Progenitor cell of endocrine pancreas (in vitro differentiated cells): ENCODE measurements at regions not wholly inside any gene's neighbourhood (a gene's known extent, or its start where the extent isn't known, plus 50 kb on each side); places are given as distances from the start of the nearest gene placed in this dataset.

Experiments used
- DNase-seq: peaks from one replicate; pipeline ENCODE4 v3.0.0; 2021; ENCODE audit warnings: low spot score; ENCODE audit not compliant: unreplicated experiment
- H3K27ac Mint-ChIP-seq: 2 replicates; pipeline ENCODE4 v1.8.0; 2021; ENCODE audit warnings: mild to moderate bottlenecking, moderate library complexity, mixed read lengths
- H3K27me3 Mint-ChIP-seq: 2 replicates; pipeline ENCODE4 v1.8.0; 2021; ENCODE audit warnings: mixed read lengths
- H3K36me3 Mint-ChIP-seq: 2 replicates; pipeline ENCODE4 v1.8.0; 2022; ENCODE audit warnings: mixed read lengths; ENCODE audit not compliant: insufficient read depth
- H3K4me1 Mint-ChIP-seq: 2 replicates; pipeline ENCODE4 v1.8.0; 2021; ENCODE audit warnings: low read depth, mixed read lengths
- H3K4me3 Mint-ChIP-seq: 2 replicates; pipeline ENCODE4 v1.8.0; 2021; ENCODE audit warnings: low read depth, mild to moderate bottlenecking, moderate library complexity, mixed read lengths
- H3K9me3 Mint-ChIP-seq: 2 replicates; pipeline ENCODE4 v1.8.0; 2021; ENCODE audit warnings: low read depth, mixed read lengths
- CTCF ChIP-seq: fragments of 200-600 bp; sonication (generic); IDR thresholded peaks from one replicate; pipeline ENCODE4 v1.5.0; 2021; ENCODE audit warnings: antibody characterized with exemption, mild to moderate bottlenecking; ENCODE audit not compliant: unreplicated experiment

- no peak for DNase-seq
- no peak for TF ChIP-seq CTCF
- Mint-ChIP-seq H3K36me3 (no peaks in the 10 kb centered on the region), H3K27ac (no peak overlapping the region), H3K9me3 (no peaks in the 10 kb centered on the region), H3K4me3 (no peak overlapping the region), H3K27me3 (no peaks in the 10 kb centered on the region), H3K4me1 (no peaks in the 10 kb centered on the region)
Observed at GRCh38 chr1:95388031-95388430, 154.0 kb downstream of the RWDD3 start.

- Mint-ChIP-seq H3K4me3 (no peak overlapping the region), H3K36me3 (no peaks in the 10 kb centered on the region), H3K27ac (no peak overlapping the region), H3K4me1 (peaks cover 1% of the 10 kb centered on the region), H3K9me3 (no peaks in the 10 kb centered on the region), H3K27me3 (no peaks in the 10 kb centered on the region)
- TF ChIP-seq CTCF, result no peak
- DNase-seq, result no peak
Observed at GRCh38 chr1:95393434-95393833, 159.4 kb downstream of the RWDD3 start.

GRCh38 chr1:95396557-95396956 is 162.5 kb downstream of the RWDD3 start:
- DNase-seq, result no peak
- peaks cover 1% of the 10 kb centered on the region for H3K4me1 Mint-ChIP-seq
- H3K9me3 Mint-ChIP-seq, result peaks cover 3% of the 10 kb centered on the region
- H3K27ac Mint-ChIP-seq, result no peak overlapping the region
- no peaks in the 10 kb centered on the region for H3K36me3 Mint-ChIP-seq
- H3K27me3 Mint-ChIP-seq, result no peaks in the 10 kb centered on the region
- H3K4me3 Mint-ChIP-seq, result no peak overlapping the region
- no peak for TF ChIP-seq CTCF

- Mint-ChIP-seq H3K4me3 (no peak overlapping the region), H3K27ac (no peak overlapping the region), H3K4me1 (peaks cover 11% of the 10 kb centered on the region), H3K27me3 (no peaks in the 10 kb centered on the region), H3K9me3 (peaks cover 18% of the 10 kb centered on the region), H3K36me3 (peaks cover 2% of the 10 kb centered on the region)
- no peak for TF ChIP-seq CTCF
- DNase-seq, result no peak
Observed at GRCh38 chr1:95402780-95403179, 168.8 kb downstream of the RWDD3 start.

GRCh38 chr1:95406279-95406678 is 172.3 kb downstream of the RWDD3 start:
- Mint-ChIP-seq H3K36me3 (peaks cover 2% of the 10 kb centered on the region), H3K4me3 (no peak overlapping the region), H3K9me3 (peaks cover 15% of the 10 kb centered on the region), H3K4me1 (peaks cover 46% of the 10 kb centered on the region), H3K27me3 (no peaks in the 10 kb centered on the region), H3K27ac (no peak overlapping the region)
- no peak for DNase-seq
- no peak for TF ChIP-seq CTCF
